ENCODE measurements at regions not wholly inside any gene's neighbourhood (a gene's known extent, or its start where the extent isn't known, plus 50 kb on each side); places are given as distances from the start of the nearest gene placed in this dataset.

DNA sequence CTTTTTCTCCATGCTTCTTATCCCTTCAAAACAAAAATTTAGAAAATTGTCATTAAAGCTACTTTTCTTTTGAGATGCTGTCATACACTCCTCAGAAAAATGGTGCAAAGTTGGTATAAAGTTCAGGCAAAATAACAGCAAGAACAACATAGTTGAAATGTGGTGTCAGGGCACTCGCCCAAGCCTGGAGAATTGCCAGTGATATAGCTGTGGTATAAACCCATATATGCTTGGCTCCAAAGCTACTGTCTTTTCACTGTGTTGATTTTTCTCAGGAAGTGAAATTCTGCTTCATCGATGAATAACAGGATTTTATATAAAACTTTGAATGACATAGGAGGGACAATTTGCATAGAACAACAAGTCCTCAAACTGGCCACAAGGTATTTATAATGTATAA lies 2532.9 kb downstream of the PCDH9 start:
- TF ChIP-seq, protein P1, sequence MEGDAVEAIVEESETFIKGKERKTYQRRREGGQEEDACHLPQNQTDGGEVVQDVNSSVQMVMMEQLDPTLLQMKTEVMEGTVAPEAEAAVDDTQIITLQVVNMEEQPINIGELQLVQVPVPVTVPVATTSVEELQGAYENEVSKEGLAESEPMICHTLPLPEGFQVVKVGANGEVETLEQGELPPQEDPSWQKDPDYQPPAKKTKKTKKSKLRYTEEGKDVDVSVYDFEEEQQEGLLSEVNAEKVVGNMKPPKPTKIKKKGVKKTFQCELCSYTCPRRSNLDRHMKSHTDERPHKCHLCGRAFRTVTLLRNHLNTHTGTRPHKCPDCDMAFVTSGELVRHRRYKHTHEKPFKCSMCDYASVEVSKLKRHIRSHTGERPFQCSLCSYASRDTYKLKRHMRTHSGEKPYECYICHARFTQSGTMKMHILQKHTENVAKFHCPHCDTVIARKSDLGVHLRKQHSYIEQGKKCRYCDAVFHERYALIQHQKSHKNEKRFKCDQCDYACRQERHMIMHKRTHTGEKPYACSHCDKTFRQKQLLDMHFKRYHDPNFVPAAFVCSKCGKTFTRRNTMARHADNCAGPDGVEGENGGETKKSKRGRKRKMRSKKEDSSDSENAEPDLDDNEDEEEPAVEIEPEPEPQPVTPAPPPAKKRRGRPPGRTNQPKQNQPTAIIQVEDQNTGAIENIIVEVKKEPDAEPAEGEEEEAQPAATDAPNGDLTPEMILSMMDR (IDR thresholded peaks at IDR 0.05) = no peak
- TF ChIP-seq ZFX (IDR thresholded peaks at IDR 0.05; ENCODE audit: borderline replicate concordance) = no peak

All from 22Rv1 (cell line).